Activated naive CD4-positive, alpha-beta T cell treated with anti-CD3 and anti-CD28 coated beads for 36 hours (primary cell): ENCODE measurements at regions not wholly inside any gene's neighbourhood (a gene's known extent, or its start where the extent isn't known, plus 50 kb on each side); places are given as distances from the start of the nearest gene placed in this dataset.

Experiments used
- CTCF ChIA-PET: fragments of 350-600 bp; sonication (Branson Sonifier 250); formaldehyde crosslinking; loops from one replicate; lab custom pipeline; 2021; ENCODE audit warnings: antibody characterized with exemption; lab: Charles Lee
- DNase-seq: peaks from one replicate; pipeline ENCODE4 v3.0.0-alpha.2; 2020
- H3K27ac Mint-ChIP-seq: one replicate; pipeline ENCODE4 v1.8.0; 2021; ENCODE audit warnings: mild to moderate bottlenecking, mixed read lengths
- H3K27me3 Mint-ChIP-seq: one replicate; pipeline ENCODE4 v1.8.0; 2021; ENCODE audit warnings: low read depth, mixed read lengths
- H3K36me3 Mint-ChIP-seq: one replicate; pipeline ENCODE4 v1.8.0; 2021; ENCODE audit warnings: low read depth, mixed read lengths
- H3K4me1 Mint-ChIP-seq: one replicate; pipeline ENCODE4 v1.8.0; 2021; ENCODE audit warnings: low read depth, mixed read lengths
- H3K4me3 Mint-ChIP-seq: one replicate; pipeline ENCODE4 v1.8.0; 2021; ENCODE audit warnings: mild to moderate bottlenecking, moderate library complexity, mixed read lengths
- H3K9me3 Mint-ChIP-seq: one replicate; pipeline ENCODE4 v1.8.0; 2021; ENCODE audit warnings: mixed read lengths
- intact Hi-C: fragments of 100-400 bp; cut with micrococcal nuclease; formaldehyde crosslinking; loops from one replicate; pipeline ENCODE4 v1.15.1; 2023

DNA sequence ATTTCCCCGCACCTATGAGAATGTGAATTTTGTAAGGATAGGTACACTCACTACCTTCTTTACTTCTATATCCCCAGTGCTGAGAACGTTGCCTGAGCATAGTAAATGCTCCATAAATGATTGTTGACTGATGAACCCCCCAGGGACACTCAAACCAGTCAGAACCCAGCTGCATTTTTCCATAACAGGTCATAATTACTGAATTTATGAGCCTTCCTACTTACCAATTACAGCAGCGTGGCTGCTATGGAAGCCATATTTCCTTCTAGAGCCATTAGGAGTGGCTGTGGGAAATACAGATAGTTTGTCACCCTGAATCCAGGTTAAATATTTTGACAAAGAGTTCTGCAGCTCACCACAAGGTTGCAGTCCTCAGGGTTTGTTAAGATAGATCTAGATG is 135.0 kb downstream of the TAF11L14 start:
- H3K4me1 Mint-ChIP-seq, result no peaks in the 10 kb centered on the region
- no peak overlapping the region for H3K4me3 Mint-ChIP-seq

DNA sequence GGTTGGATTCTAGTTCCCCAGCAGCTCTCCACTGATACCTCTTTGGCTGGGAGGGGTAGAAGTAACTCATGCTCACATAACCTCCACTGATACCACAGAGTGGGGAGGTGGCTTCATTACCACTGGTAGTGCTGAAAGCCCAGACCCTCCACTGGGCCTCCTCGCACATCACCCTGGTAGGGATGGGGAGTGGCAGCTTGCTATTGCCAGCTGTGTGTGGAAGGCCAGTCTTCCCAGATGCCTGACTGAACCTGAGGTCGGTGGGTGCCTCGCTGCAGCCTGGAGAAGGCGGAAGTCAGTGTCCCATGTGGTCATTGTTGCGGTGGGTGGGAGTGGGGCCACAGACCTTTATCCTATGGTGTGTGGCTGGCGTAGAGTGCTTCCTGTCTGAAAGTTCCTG is 138.0 kb downstream of the TAF11L14 start:
- Mint-ChIP-seq H3K36me3 (no peaks in the 10 kb centered on the region), H3K4me1 (no peaks in the 10 kb centered on the region), H3K4me3 (no peak overlapping the region), H3K9me3 (peaks cover 2% of the 10 kb centered on the region), H3K27ac (no peak overlapping the region), H3K27me3 (no peaks in the 10 kb centered on the region)
- DNase-seq, result no peak
- CTCF ChIA-PET, result interaction anchor here (0.6 to 0.7 kb wide), 2 partner anchors 133 to 369 kb away, joined by 3 to 4 read pairs; no protein-coding TSS in a partner anchor
- intact Hi-C loops, result no loop called here

More for the DNA sequence above, 135.0 kb downstream of the TAF11L14 start:
- Mint-ChIP-seq H3K27ac (no peak overlapping the region), H3K36me3 (no peaks in the 10 kb centered on the region), H3K27me3 (no peaks in the 10 kb centered on the region), H3K9me3 (peaks cover 7% of the 10 kb centered on the region)
- intact Hi-C loops, result no loop called here
- CTCF ChIA-PET, result interaction anchor here (1.3 kb wide), 1 partner anchor 24 kb away, joined by 4 read pairs; no protein-coding TSS in a partner anchor
- DNase-seq, result no peak

DNA sequence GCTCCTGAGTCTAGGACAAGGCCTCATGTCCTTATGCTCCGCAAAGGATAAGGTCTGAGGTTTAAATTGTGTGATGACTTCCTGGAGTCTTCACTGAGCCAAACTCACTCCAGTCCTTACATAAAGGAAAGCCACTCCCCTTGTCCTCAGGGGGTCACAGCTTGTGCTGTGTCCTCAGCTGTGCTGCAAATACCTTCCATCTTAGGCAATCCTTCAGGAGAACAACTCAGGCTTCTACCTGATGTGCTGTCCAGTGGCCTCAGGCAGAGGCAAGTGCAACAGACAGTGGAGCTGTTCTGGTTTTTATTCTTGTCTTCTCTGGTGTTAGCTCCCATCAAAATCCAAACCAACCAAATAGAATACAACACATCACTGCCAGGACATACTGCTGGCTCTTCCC is 151.5 kb downstream of the TAF11L14 start:
- intact Hi-C loops, result no loop called here
- H3K36me3 Mint-ChIP-seq, result no peaks in the 10 kb centered on the region

DNA sequence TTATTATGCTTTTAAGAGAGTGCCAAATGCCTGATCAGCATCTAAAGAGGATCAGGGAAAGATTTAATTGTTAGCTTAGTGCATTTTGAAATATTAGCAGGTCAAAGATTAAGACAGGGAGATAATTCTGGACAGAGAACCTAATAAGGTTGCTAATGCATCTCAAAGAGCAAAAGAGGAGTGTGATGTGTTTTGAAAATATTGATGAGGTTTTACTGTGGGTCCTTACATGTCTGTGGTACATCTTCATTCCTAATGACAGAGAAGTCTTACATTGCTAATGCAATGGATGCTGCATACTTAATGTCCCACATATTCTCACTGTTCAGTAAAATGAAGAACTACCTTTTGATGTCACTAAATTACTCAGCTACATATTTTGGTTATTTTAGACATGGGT is 154.1 kb downstream of the TAF11L14 start:
- Mint-ChIP-seq H3K27me3 (no peaks in the 10 kb centered on the region), H3K4me1 (no peaks in the 10 kb centered on the region), H3K4me3 (no peak overlapping the region), H3K27ac (no peak overlapping the region), H3K9me3 (peaks cover 9% of the 10 kb centered on the region), H3K36me3 (no peaks in the 10 kb centered on the region)
- no peak for DNase-seq
- intact Hi-C loops, result no loop called here
- CTCF ChIA-PET, result interaction anchor here (0.6 kb wide), 1 partner anchor 96 kb away, joined by 4 read pairs; no protein-coding TSS in a partner anchor

More for the DNA sequence above, 151.5 kb downstream of the TAF11L14 start:
- CTCF ChIA-PET, result no interaction called here
- DNase-seq, result no peak
- Mint-ChIP-seq H3K9me3 (peaks cover 9% of the 10 kb centered on the region), H3K27ac (no peak overlapping the region), H3K4me3 (no peak overlapping the region), H3K27me3 (no peaks in the 10 kb centered on the region), H3K4me1 (no peaks in the 10 kb centered on the region)

DNA sequence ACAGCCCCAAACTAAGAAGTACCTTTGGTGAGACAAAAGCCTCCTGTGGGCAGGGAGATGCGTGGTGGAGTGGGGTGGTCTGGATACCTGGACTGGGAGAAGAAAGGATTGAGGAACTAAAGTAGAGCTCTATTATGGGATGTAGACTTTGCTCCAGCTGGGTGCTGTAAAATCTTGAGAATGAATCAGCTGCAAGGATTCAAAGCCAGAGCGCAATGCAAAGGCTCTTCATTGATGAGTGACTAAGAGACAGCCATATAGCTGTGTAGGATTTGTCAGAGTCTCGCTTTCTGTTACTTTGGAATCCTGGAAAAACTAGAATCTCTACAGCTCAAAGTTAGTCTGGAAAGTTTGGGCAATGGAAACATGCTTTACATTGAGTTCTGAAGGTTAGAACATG is 159.9 kb downstream of the TAF11L14 start:
- H3K36me3 Mint-ChIP-seq, result no peaks in the 10 kb centered on the region
- H3K9me3 Mint-ChIP-seq, result peaks cover 10% of the 10 kb centered on the region
- CTCF ChIA-PET, result no interaction called here
- no peaks in the 10 kb centered on the region for H3K4me1 Mint-ChIP-seq
- DNase-seq, result no peak
- no peak overlapping the region for H3K4me3 Mint-ChIP-seq
- intact Hi-C loops, result no loop called here
- no peaks in the 10 kb centered on the region for H3K27me3 Mint-ChIP-seq
- H3K27ac Mint-ChIP-seq, result no peak overlapping the region

DNA sequence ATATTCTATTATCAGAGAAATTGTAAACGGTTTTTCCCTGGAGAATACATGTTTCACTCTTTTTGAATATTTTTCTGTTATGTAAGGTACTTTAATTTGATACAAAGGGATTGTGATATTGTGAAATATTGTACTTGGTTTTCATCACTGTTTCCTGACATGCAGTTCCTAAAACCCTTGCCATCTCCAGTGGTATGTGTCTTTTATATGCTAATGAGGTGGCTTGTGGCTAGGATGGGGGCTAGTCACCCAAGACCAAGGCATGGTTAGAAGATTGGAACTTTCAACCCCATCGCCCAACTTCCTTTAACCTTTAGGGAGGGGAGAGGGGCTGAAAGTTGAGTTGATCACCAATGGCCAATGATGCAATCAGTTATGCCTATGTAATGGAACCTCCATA is 160.6 kb downstream of the TAF11L14 start:
- no peaks in the 10 kb centered on the region for H3K4me1 Mint-ChIP-seq
- H3K27ac Mint-ChIP-seq, result no peak overlapping the region
- H3K4me3 Mint-ChIP-seq, result no peak overlapping the region
- no peaks in the 10 kb centered on the region for H3K27me3 Mint-ChIP-seq
- H3K9me3 Mint-ChIP-seq, result peaks cover 12% of the 10 kb centered on the region
- DNase-seq, result no peak
- CTCF ChIA-PET, result no interaction called here
- no peaks in the 10 kb centered on the region for H3K36me3 Mint-ChIP-seq
- intact Hi-C loops, result no loop called here

DNA sequence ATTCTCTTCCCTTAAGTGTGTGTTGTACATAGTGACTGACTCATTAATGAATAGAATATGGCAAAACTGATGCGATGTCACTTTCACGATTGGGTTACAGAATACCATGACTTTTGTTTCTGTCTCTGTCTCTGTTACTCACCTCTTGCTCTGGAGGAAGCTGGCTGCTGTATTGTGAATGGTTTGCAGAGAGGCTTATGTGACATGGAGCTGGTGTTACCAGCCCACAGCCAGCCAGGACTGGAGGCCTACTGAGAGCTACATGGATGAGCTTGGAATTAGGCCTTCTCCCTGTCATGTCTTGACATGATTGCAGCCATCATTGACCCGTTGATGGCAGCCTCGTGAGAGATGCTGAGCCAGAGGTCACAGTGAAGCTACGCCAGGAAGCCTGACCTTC is 161.9 kb downstream of the TAF11L14 start:
- no peak overlapping the region for H3K27ac Mint-ChIP-seq
- CTCF ChIA-PET, result no interaction called here
- H3K4me3 Mint-ChIP-seq, result no peak overlapping the region
- no peaks in the 10 kb centered on the region for H3K4me1 Mint-ChIP-seq
- DNase-seq, result no peak
- intact Hi-C loops, result no loop called here
- H3K9me3 Mint-ChIP-seq, result peaks cover 8% of the 10 kb centered on the region
- H3K36me3 Mint-ChIP-seq, result no peaks in the 10 kb centered on the region
- H3K27me3 Mint-ChIP-seq, result no peaks in the 10 kb centered on the region

DNA sequence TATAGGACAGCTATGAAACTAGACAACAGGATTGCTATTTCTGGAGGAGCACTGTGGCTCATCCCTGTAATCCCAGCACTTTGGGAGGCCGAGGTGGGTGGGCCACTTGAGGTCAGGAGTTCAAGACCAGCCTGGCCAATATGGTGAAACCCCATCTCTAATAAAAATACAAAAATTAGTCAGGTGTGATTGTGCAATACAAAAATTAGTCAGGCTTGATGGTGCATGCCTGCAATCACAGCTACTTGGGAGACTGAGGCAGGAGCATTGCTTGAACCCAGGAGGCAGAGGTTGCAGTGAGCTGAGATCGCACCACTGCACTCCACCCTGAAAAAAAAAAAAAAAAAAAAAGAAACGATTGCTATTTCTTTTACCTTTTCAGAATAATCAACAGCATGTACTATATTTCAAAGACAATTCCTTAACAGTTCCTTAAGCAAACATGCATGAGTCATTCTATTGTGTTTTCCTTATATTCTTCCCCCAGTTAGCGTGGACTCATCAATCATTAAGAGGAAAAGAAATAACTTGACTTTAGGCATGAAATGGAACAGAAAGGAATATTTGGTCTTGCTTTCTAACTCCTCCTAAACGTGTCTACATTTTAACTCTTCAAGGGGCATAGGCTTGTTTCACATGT is 162.6 kb downstream of the TAF11L14 start:
- H3K4me3 Mint-ChIP-seq, result no peak overlapping the region
- no peaks in the 10 kb centered on the region for H3K4me1 Mint-ChIP-seq
- peaks cover 8% of the 10 kb centered on the region for H3K9me3 Mint-ChIP-seq
- intact Hi-C loops, result no loop called here
- no peak overlapping the region for H3K27ac Mint-ChIP-seq
- DNase-seq, result no peak
- H3K27me3 Mint-ChIP-seq, result no peaks in the 10 kb centered on the region
- CTCF ChIA-PET, result no interaction called here
- no peaks in the 10 kb centered on the region for H3K36me3 Mint-ChIP-seq

DNA sequence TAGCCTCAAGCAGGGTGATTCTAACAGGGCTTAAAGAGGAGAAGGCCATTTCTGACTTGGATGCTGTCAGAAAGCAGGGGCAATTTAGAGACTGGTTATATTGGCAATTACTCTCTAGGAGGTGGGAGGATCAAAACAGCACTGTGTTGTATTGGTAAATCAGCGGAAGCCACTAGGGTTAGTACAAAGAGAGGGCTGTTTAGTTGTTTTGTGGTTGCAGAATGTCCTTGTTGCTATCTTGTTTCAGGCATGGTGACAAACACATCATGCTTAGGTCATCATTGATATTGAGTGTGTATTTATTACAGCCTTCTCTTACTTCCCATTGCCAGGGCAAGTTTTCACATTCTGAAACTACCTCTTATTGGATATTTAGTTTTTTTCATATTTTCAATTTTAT is 165.3 kb downstream of the TAF11L14 start:
- Mint-ChIP-seq H3K36me3 (no peaks in the 10 kb centered on the region), H3K27ac (no peak overlapping the region), H3K27me3 (no peaks in the 10 kb centered on the region), H3K9me3 (peaks cover 6% of the 10 kb centered on the region), H3K4me3 (no peak overlapping the region), H3K4me1 (no peaks in the 10 kb centered on the region)
- CTCF ChIA-PET, result no interaction called here
- DNase-seq, result no peak
- intact Hi-C loops, result no loop called here

DNA sequence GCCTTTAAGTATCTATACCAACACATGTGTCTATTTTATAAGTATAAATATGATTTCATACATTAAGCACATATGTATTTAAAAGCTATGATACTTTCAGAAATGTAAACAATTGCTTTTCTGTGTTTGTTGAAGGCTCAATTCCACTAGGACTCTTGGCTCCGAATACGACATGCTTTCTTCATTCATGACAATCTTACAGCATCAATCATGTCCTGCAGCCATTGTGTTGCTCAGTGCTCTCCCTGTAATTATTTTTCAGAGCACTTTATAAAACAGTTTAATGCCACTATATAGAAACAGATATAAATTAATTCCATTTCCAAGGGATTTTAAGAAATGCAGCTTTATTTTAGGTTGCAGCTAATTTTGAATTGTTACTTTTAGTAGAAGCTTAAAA is 167.3 kb downstream of the TAF11L14 start:
- no peaks in the 10 kb centered on the region for H3K36me3 Mint-ChIP-seq
- H3K9me3 Mint-ChIP-seq, result peaks cover 7% of the 10 kb centered on the region
- CTCF ChIA-PET, result interaction anchor here (1.2 kb wide), 1 partner anchor 30 kb away, joined by 3 read pairs; no protein-coding TSS in a partner anchor
- no peaks in the 10 kb centered on the region for H3K27me3 Mint-ChIP-seq
- H3K4me3 Mint-ChIP-seq, result no peak overlapping the region
- no peak overlapping the region for H3K27ac Mint-ChIP-seq
- H3K4me1 Mint-ChIP-seq, result no peaks in the 10 kb centered on the region
- no peak for DNase-seq
- intact Hi-C loops, result no loop called here

DNA sequence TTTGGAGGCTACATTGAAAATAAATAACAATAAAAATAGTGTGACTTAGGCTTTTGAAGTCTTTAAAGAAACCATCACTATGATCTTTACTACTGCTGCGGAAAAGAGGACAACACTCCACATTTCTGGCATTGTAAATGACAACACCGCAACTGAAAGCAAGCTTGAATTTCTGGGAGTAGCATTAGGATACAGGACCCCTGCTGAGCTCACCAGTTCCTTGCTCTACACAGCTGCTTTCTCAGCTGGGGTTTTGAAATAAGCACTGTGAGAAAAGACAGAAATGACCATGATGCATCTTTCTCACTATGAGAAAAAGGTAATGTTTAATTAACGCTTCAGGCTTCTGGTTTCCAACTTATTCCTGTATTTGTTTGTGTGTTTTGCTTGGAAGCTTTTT is 168.0 kb downstream of the TAF11L14 start:
- Mint-ChIP-seq H3K9me3 (peaks cover 5% of the 10 kb centered on the region), H3K36me3 (no peaks in the 10 kb centered on the region), H3K27ac (no peak overlapping the region), H3K27me3 (no peaks in the 10 kb centered on the region), H3K4me3 (no peak overlapping the region), H3K4me1 (no peaks in the 10 kb centered on the region)
- CTCF ChIA-PET, result interaction anchor here (1.2 kb wide), 1 partner anchor 29 kb away, joined by 3 read pairs; no protein-coding TSS in a partner anchor
- no peak for DNase-seq
- intact Hi-C loops, result no loop called here

DNA sequence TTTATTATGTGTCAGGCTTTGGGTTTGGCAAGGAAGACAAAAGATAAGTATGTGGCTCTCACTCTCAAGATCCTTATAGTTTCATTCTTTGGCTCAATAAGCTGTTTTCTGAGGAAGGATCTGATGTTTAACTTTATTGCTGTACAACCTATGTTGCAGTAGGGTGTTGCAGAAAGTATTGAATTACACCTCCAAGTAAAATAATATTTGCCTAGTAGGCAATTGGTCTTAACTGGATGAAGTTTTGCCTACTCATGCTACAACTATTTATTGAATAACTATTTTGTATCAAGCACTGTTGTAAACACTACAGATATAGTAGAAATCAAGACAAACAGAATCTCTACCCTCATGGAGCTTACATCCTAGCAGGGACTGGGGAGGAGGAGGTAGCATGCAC is 169.7 kb downstream of the TAF11L14 start:
- H3K27ac Mint-ChIP-seq, result no peak overlapping the region
- H3K36me3 Mint-ChIP-seq, result no peaks in the 10 kb centered on the region
- H3K27me3 Mint-ChIP-seq, result no peaks in the 10 kb centered on the region
- no peak overlapping the region for H3K4me3 Mint-ChIP-seq
- H3K4me1 Mint-ChIP-seq, result no peaks in the 10 kb centered on the region
- DNase-seq, result no peak
- intact Hi-C loops, result no loop called here
- H3K9me3 Mint-ChIP-seq, result peaks cover 5% of the 10 kb centered on the region
- CTCF ChIA-PET, result no interaction called here

DNA sequence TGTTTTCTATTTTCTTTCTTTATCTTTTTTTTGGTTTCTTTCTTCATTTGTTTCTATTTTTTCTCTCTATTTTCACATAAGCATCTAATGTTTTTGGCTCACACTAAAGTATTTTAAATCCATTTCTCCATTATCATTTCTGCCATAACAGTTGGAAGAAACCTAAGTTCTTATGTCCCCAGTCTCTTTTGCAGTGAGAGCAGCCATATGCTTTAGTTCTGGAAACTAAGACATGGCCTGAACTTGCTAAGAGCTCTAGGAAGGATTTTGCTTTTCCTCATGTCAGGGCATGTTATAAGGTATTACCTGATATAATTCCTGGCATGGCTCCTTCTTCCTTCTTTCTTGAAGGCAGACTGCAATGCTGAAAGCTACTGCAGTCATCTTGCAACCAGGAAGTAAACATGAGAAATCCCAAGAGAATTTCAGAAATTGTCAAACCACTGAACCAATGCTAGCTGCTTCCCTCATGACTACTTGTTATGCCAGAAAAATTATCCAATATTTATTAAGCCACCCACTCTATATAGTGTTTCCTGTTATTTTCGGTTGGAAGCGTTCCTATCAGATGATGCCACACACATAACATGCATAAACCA is 171.1 kb downstream of the TAF11L14 start:
- CTCF ChIA-PET, result no interaction called here
- intact Hi-C loops, result no loop called here
- H3K4me1 Mint-ChIP-seq, result no peaks in the 10 kb centered on the region
- DNase-seq, result no peak
- H3K9me3 Mint-ChIP-seq, result peaks cover 2% of the 10 kb centered on the region
- no peaks in the 10 kb centered on the region for H3K36me3 Mint-ChIP-seq
- no peak overlapping the region for H3K4me3 Mint-ChIP-seq
- no peaks in the 10 kb centered on the region for H3K27me3 Mint-ChIP-seq
- no peak overlapping the region for H3K27ac Mint-ChIP-seq
